Vagina (tissue), 2 donors: ENCODE measurements at regions not wholly inside any gene's neighbourhood (a gene's known extent, or its start where the extent isn't known, plus 50 kb on each side); places are given as distances from the start of the nearest gene placed in this dataset.

Source experiments
- POLR2AphosphoS5 ChIP-seq, 2 donors: sonication (generic); formaldehyde crosslinking; IDR thresholded peaks; one replicate each; pipeline ENCODE4 v1.9.0; 2017; ENCODE audit warnings: antibody characterized with exemption in 2 of 2, mild to moderate bottlenecking in 2 of 2, low read depth in 1 of 2; ENCODE audit not compliant: insufficient read depth in 1 of 2
- TF ChIP-seq, protein P1 (sequence below), 3 experiments: fragments of 450-650 bp in 2 of 3; fragments of 200-600 bp in 1 of 3; sonication (generic) in 1 of 3; IDR thresholded peaks; one replicate each; pipeline ENCODE4 v1.5.1; 2017 to 2019; ENCODE audit warnings: antibody characterized with exemption in 3 of 3, mild to moderate bottlenecking in 2 of 3, moderate library complexity in 2 of 3

DNA sequence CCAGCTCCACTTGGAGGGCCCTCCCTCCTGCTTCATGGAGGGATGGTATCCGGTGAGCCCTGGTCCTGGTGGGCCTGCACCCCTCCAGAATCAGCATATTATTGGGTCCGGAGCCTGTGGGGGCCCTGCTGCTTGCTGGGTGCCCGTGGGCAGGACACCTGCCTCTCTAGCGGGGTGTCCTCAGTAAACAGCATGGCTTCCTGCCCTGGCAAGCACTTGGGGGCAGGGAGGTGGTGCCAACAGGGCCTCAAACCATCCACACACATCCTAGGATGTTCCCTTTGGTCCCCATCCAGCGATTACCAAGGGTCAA lies 108.3 kb downstream of the CTTN start:
- TF ChIP-seq, protein P1, sequence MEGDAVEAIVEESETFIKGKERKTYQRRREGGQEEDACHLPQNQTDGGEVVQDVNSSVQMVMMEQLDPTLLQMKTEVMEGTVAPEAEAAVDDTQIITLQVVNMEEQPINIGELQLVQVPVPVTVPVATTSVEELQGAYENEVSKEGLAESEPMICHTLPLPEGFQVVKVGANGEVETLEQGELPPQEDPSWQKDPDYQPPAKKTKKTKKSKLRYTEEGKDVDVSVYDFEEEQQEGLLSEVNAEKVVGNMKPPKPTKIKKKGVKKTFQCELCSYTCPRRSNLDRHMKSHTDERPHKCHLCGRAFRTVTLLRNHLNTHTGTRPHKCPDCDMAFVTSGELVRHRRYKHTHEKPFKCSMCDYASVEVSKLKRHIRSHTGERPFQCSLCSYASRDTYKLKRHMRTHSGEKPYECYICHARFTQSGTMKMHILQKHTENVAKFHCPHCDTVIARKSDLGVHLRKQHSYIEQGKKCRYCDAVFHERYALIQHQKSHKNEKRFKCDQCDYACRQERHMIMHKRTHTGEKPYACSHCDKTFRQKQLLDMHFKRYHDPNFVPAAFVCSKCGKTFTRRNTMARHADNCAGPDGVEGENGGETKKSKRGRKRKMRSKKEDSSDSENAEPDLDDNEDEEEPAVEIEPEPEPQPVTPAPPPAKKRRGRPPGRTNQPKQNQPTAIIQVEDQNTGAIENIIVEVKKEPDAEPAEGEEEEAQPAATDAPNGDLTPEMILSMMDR (IDR thresholded peaks at IDR 0.05) = no peak
- TF ChIP-seq POLR2AphosphoS5 (IDR thresholded peaks at IDR 0.05; ENCODE audit: insufficient read depth in 1 of 2, low read depth in 1 of 2) = no peak
